ENCODE measurements at regions not wholly inside any gene's neighbourhood (a gene's known extent, or its start where the extent isn't known, plus 50 kb on each side); places are given as distances from the start of the nearest gene placed in this dataset.
A peak's percentile ranks its signal among the peaks of the same experiment; 100 is the strongest.

- DNase-seq (ENCODE audit: extremely low read depth in 1 of 4, low spot score in 3 of 4) = no peak
- Histone ChIP-seq H3K79me2 (ENCODE audit: control insufficient read depth, insufficient read depth, low read length) (no peaks in the 10 kb centered on the region), H3K4me1 (replicated peaks in 1 of 2; ENCODE audit: control insufficient read depth in 2 of 2, insufficient read depth in 2 of 2, low read length in 2 of 2) (no peaks in the 10 kb centered on the region), H3K4me2 (ENCODE audit: insufficient read depth, low read length) (no peak overlapping the region), H3K36me3 (ENCODE audit: control insufficient read depth, insufficient read depth, low read length) (no peaks in the 10 kb centered on the region), H3K27me3 (ENCODE audit: control insufficient read depth in 2 of 2, insufficient read depth in 2 of 2, low read length in 2 of 2) (no peaks in the 10 kb centered on the region), H3K9ac (ENCODE audit: insufficient read depth in 1 of 2, low read depth in 2 of 2, low read length in 2 of 2) (no peak overlapping the region), H3K4me3 (no peak overlapping the region), H4K20me1 (replicated peaks; ENCODE audit: control insufficient read depth, insufficient read depth, low read length) (no peaks in the 10 kb centered on the region), H3K9me3 (replicated peaks; ENCODE audit: control insufficient read depth, insufficient read depth, low read depth, low read length) (no peaks in the 10 kb centered on the region), H3K9me1 (ENCODE audit: control insufficient read depth, insufficient read depth, low read length) (no peaks in the 10 kb centered on the region), H2AFZ (ENCODE audit: low read depth, low read length) (no peak overlapping the region), H3K27ac (ENCODE audit: extremely low read depth, low read depth, low read length) (no peak overlapping the region)
- ATAC-seq = no peak
- ChIA-PET CTCF (ENCODE audit: low intra/inter-chr PET ratio) (no interaction called here), POLR2A (no interaction called here)
- no TSS peak for BruUV-seq (replicated peaks)
- no peak for FAIRE-seq
- in situ Hi-C loops (cut with MboI) = no loop called here
- TF ChIP-seq NFIC (IDR thresholded peaks at IDR 0.05) (peak; percentile 52), DPF2 (IDR thresholded peaks at IDR 0.05) (no peak)
- WGBS (ENCODE audit: insufficient coverage, low coverage, missing lambda C conversion rate) = 0% methylated on average over 2 of the region's 2 CpGs
- intact Hi-C loops (cut with micrococcal nuclease) = no loop called here
Measured at GRCh38 chr4:129261584-129261983, 165.6 kb downstream of the C4orf33 start.

- H3K4me3 ChIP-seq = no peak overlapping the region
- no peak overlapping the region for H3K4me2 ChIP-seq (ENCODE audit: insufficient read depth, low read length)
- TF ChIP-seq SRSF3 (IDR thresholded peaks at IDR 0.05; ENCODE audit: insufficient read depth, low read length) (no peak), GTF2B (IDR thresholded peaks at IDR 0.05; ENCODE audit: extremely low read depth, insufficient read length) (no peak), TRIM25 (IDR thresholded peaks at IDR 0.05; ENCODE audit: borderline replicate concordance) (no peak), ZNF277 (CRISPR knock-in tag; IDR thresholded peaks at IDR 0.05; ENCODE audit: borderline replicate concordance) (no peak), NEUROD1 (IDR thresholded peaks at IDR 0.05; ENCODE audit: borderline replicate concordance, low read depth, low read length, partially characterized antibody) (no peak), HNRNPK (IDR thresholded peaks at IDR 0.05; ENCODE audit: low read depth, low read length, poor library complexity, severe bottlenecking) (no peak), ZNF436 (CRISPR knock-in tag; IDR thresholded peaks at IDR 0.05) (no peak)
- DNase-seq (ENCODE audit: extremely low read depth in 1 of 4, low spot score in 3 of 4) (no peak), FAIRE-seq (no peak), ATAC-seq (no peak)
- CTCF ChIA-PET (ENCODE audit: low intra/inter-chr PET ratio) = interaction anchor here (0.6 kb wide), 1 partner anchor 14 kb away, joined by 3 read pairs; no protein-coding TSS in a partner anchor
- H4K20me1 ChIP-seq (replicated peaks; ENCODE audit: control insufficient read depth, insufficient read depth, low read length) = no peaks in the 10 kb centered on the region
- no peak overlapping the region for H2AFZ ChIP-seq (ENCODE audit: low read depth, low read length)
- no peaks in the 10 kb centered on the region for H3K27me3 ChIP-seq (ENCODE audit: control insufficient read depth in 2 of 2, insufficient read depth in 2 of 2, low read length in 2 of 2)
- no TSS peak for BruUV-seq (replicated peaks)
- H3K4me1 ChIP-seq (replicated peaks in 1 of 2; ENCODE audit: control insufficient read depth in 2 of 2, insufficient read depth in 2 of 2, low read length in 2 of 2) = no peaks in the 10 kb centered on the region
- H3K9me3 ChIP-seq (replicated peaks; ENCODE audit: control insufficient read depth, insufficient read depth, low read depth, low read length) = no peaks in the 10 kb centered on the region
- H3K27ac ChIP-seq (ENCODE audit: extremely low read depth, low read depth, low read length) = no peak overlapping the region
- POLR2A ChIA-PET = no interaction called here
- H3K9ac ChIP-seq (ENCODE audit: insufficient read depth in 1 of 2, low read depth in 2 of 2, low read length in 2 of 2) = no peak overlapping the region
- in situ Hi-C loops (cut with MboI) (no loop called here), intact Hi-C loops (cut with micrococcal nuclease) (no loop called here)
- H3K36me3 ChIP-seq (ENCODE audit: control insufficient read depth, insufficient read depth, low read length) = no peaks in the 10 kb centered on the region
- no peaks in the 10 kb centered on the region for H3K79me2 ChIP-seq (ENCODE audit: control insufficient read depth, insufficient read depth, low read length)
- WGBS (ENCODE audit: insufficient coverage, low coverage, missing lambda C conversion rate) = 0% methylated on average over 1 of the region's 1 CpG
- no peaks in the 10 kb centered on the region for H3K9me1 ChIP-seq (ENCODE audit: control insufficient read depth, insufficient read depth, low read length)
Measured at GRCh38 chr4:129264008-129264657, 168.2 kb downstream of the C4orf33 start.
